GM18861 (cell line): ENCODE measurements at regions not wholly inside any gene's neighbourhood (a gene's known extent, or its start where the extent isn't known, plus 50 kb on each side); places are given as distances from the start of the nearest gene placed in this dataset.

Experiments
- ATAC-seq: cut with Tn5 transposase; IDR thresholded peaks from one replicate; pipeline ENCODE4 v1.9.1; 2021; ENCODE audit not compliant: unreplicated experiment

GRCh38 chr6:100138346-100139022 lies 144.5 kb upstream of the MCHR2 start:
- no peak for ATAC-seq

DNA sequence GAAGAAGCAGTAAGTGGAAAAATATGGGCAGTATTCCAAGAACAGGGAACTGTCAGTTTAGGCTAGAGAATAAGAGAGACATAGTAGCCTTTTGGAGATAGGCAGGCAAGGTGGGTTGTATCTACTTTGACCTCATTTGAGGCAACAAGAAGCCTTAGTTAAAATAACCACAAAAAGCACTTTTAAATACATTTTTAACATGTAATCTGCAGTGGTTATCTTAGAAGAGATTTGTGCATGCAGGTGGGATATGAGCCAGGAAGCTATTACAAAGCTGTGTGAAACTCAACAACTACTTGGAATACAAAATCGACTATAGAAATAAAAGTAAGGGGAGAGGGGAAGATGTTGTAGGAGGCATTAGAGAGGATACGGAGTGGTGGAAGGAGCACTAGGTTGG lies 143.7 kb upstream of the MCHR2 start:
- no peak for ATAC-seq

- no peak for ATAC-seq
These were observed 142.6 kb upstream of the MCHR2 start for GRCh38 chr6:100136590-100136989.

- ATAC-seq, result no peak
These were observed 142.0 kb upstream of the MCHR2 start for GRCh38 chr6:100135977-100136376.

DNA sequence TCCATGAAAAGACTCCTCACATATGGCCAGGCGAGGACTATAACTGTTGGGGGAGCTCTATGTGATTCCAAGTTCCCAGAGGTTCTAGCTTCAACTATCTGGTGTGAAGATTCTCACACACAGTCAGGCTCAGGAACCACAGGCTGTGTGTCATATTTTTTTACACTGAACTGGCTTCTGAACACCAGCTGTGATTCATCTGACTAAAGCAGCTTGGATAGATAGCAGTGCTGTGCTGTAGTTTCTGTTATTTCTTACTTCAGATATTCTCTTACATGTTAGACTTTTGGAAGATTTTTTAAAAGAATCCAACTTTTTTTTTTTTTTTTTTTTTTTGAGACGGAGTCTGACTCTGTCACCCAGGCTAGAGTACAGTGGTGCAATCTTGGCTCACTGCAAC lies 140.7 kb upstream of the MCHR2 start:
- no peak for ATAC-seq

- no peak for ATAC-seq
These were observed 140.3 kb upstream of the MCHR2 start for GRCh38 chr6:100134297-100134696.

DNA sequence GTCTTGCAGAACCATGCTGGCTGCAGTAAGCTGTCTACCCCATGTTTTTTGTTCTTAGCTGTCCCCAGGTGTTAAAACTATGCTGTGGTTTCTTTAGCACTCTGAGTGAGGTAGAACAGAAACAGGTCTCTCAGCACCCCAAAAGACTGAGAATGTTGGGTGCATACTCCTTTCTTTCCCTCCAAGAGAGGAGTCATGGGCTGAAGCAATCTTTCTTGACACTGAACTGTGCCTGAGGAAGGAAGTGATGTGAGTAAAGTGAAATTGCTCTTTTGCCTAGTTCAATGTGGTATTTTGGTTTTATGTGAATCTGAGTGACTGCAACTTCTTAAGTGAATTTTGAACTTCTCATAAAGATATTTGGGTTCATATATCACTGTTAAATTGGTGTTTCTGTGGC lies 138.0 kb upstream of the MCHR2 start:
- no peak for ATAC-seq

DNA sequence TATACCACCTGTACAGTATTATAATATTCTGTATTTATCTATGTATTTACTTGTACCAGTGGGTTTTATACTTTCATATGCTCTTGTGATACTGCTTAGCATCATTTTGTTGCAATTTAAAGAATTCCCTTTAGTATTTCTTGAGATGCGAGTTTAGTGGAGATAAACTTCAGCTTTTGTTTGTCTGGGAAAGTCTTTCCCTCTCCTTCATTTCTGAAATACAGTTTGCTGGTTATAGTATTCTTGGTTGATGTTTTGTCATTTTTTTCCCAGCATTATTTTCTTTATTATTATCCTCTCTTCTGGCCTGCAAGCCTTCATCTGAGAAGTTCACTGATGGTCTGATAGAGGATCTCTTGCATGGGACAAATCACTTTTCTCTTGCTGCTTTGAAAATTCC lies 136.6 kb upstream of the MCHR2 start:
- ATAC-seq, result no peak

- peak; percentile 48 for ATAC-seq
These were observed 132.9 kb upstream of the MCHR2 start for GRCh38 chr6:100126790-100127484.

- ATAC-seq, result no peak
These were observed 128.0 kb upstream of the MCHR2 start for GRCh38 chr6:100121854-100122609.

DNA sequence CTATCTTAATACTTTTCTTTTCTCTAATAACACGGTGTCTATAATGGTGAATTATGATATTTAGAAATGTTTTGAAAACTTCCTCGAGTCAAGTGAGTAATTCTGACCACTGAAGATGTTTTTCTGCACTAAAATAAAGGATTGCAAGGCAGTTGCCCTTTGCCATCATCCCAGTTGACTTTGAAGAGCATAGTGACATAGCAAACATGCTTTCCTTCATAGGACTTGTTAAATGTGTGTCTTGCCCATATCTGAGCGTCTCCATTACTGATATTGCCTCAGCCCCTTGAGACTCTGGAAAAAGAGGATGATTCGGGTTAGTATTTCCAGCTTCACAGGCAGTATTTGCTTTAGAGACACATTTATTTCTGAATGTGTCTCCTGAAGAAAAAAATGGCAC lies 125.2 kb upstream of the MCHR2 start:
- no peak for ATAC-seq

GRCh38 chr6:100118301-100118700 lies 124.3 kb upstream of the MCHR2 start:
- ATAC-seq, result no peak

- ATAC-seq, result no peak
These were observed 123.7 kb upstream of the MCHR2 start for GRCh38 chr6:100117680-100118079.

GRCh38 chr6:100116411-100117194 lies 122.6 kb upstream of the MCHR2 start:
- peak; percentile 70 for ATAC-seq

DNA sequence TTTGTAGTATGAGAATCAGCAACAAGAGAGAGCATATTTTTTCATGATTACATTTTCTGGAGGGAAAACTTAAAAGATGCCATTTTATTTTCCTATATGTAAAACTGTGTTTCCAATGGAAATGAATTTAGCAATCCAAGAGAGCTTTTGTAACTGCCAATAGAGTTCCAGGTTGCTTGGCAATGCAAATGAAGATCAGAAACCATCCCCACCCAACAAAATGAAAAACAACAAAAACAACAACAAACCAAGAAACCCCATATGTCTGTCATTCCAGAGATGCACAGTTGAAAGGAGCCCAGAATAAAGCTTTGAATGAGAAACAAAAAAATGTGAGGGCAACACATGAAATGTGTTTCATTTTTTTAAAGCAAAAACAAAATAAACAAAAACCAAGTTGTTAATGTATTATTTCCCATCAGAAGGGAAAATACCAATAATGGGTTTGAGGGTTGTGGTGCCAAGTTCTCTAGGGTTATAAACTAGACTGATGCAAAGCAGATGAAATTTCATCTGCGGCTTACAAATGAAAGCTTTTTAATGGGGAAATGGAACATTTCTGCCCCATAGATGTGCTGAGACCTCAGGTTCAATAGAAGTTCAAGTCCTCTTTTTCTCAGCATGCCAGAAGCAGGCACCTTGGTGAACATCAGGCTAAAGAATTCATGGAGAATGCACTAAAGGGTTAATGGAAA lies 121.5 kb upstream of the MCHR2 start:
- ATAC-seq, result no peak

DNA sequence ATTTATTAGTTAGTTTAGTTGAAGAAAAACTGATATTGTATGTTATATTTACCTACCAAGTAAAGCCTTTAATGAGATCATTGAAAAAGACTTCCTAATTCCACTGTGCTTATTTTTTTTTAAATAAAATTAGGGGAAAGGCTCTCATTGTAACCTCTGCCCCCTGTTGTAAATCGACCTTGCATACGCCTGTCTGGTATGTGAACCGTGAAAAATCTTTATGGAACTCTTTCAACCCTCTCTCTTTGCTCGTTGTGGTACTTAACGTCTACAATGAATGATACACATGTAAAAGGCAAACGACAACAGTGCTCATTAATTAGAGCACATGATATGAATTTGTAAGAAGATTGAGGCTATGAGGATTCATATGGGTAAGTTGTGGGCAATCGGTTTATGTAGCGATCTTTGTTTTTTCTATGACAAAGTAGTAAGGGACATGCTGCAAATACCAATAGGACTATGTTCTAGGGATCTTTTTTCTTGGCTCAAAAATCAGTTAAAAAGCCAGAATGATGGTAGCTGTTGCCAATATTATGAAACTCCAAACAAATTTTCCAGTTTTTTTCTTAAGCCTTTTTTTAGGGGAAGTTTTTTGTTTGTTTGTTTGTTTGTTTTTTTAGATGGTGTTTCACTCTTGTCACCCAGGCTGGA lies 119.0 kb upstream of the MCHR2 start:
- ATAC-seq, result no peak

DNA sequence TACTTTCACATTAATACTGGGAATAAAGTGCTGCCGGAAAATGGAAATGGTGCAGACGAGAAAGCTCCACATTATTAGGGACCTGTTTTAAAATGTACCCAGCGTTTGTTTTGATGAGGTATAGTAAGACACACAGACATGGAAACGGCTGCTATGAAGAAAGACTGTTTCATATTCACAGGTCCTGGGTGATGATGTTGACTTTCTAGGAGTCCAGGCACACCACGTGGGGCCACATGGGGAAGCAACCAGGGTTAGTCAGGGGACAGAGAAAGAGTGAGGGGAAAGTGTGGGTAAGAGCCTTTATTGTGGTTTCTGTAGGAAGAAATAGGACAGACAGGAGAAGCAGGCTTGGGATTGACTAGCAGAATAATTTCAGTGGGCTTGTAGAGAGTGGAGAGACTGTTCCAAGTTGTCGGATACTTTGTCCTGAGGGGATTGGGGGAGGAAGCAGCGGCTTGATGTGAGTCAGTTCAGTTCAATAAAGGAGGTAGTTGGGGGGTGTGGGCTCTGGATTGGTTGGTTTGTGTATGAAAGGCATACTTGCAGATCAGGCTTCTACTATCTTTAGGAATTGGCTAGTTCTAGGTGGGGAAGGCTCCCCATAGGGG lies 112.0 kb upstream of the MCHR2 start:
- ATAC-seq, result no peak

DNA sequence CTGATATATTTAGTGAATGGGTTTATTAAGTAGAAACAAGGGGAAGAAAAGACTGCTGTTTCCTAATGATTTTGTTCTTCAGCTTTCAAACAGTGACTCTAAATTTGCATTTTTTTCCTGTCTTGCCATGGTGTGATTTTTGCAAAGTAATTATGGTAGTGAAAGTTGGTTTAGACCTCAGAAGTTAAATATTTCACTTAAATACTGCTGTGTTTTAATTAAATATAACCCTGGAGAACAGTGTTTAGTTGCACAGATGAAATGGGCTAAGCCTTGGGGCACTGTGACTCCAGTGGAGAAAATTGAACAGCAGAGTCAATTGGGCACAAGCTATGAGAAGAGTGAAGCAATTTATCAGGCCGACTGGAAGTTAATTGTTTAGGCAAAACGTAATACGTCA lies 111.1 kb upstream of the MCHR2 start:
- ATAC-seq, result peak; percentile 62

DNA sequence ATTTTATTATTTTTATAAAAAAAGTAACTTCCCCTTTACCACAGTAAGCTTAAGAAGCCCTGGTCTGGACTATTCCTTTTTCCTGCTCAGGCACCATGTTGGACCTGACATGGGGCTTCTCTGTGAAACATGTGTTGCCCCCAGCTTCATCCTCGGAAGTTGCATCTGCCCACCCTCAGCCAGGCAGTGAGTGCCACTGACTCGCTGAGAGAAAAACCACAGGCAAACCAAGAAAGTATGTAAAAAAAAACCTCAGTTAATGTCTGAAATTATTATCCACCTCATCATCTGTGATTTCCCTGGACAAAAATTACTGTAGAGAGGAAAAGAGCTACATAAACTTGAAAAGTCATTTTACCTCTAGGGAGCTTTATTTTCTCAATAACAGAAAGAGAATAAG lies 109.9 kb upstream of the MCHR2 start:
- no peak for ATAC-seq

DNA sequence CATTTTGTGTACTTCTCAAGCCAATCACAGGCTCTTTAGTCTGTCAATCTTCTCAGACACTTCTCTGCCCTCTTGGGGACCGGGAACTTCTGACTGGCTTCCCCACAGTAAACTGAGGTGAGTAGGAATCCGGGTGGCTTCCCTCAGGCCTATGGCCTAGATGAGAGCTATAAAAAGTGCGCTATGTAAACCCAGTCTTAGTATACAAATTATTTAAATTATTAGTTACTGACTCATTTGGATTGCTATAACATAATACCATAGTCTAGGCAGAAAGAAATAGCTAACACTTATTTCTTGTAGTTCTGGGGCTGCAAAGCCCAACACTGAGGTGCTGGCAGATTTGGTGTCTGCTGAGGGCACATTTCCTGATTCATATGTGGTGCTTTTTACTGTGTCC lies 109.2 kb upstream of the MCHR2 start:
- ATAC-seq, result no peak
